ENCODE measurements at regions not wholly inside any gene's neighbourhood (a gene's known extent, or its start where the extent isn't known, plus 50 kb on each side); places are given as distances from the start of the nearest gene placed in this dataset.

DNA sequence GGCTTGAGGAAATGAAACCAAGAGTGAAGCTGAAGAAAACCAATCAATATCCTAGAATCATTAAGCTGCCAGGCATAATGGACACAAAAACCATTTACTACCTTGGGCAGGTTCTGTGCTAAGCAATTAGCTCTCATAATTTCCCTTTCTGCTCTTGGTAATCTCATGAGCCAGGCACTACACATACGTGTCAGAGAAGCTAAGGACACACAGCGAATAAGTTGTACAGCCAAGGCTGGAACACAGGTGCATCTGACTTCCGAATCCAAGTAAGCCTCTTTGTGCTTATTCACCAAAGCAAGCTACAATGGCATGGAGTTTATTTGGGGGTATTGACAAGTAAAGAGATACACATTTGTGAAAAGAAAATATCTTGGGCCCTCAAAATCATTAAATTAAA, 1343.9 kb upstream of the MIR17HG start:
- TF ChIP-seq, protein P1, sequence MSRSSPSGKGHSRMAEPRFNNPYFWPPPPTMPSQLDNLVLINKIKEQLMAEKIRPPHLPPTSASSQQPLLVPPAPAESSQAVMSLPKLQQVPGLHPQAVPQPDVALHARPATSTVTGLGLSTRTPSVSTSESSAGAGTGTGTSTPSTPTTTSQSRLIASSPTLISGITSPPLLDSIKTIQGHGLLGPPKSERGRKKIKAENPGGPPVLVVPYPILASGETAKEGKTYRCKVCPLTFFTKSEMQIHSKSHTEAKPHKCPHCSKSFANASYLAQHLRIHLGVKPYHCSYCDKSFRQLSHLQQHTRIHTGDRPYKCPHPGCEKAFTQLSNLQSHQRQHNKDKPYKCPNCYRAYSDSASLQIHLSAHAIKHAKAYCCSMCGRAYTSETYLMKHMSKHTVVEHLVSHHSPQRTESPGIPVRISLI (tag by site-specific recombination; IDR thresholded peaks at IDR 0.05) = no peak
- no peak for TF ChIP-seq YY1 (tag by site-specific recombination; IDR thresholded peaks at IDR 0.05)
- TF ChIP-seq, protein P2, sequence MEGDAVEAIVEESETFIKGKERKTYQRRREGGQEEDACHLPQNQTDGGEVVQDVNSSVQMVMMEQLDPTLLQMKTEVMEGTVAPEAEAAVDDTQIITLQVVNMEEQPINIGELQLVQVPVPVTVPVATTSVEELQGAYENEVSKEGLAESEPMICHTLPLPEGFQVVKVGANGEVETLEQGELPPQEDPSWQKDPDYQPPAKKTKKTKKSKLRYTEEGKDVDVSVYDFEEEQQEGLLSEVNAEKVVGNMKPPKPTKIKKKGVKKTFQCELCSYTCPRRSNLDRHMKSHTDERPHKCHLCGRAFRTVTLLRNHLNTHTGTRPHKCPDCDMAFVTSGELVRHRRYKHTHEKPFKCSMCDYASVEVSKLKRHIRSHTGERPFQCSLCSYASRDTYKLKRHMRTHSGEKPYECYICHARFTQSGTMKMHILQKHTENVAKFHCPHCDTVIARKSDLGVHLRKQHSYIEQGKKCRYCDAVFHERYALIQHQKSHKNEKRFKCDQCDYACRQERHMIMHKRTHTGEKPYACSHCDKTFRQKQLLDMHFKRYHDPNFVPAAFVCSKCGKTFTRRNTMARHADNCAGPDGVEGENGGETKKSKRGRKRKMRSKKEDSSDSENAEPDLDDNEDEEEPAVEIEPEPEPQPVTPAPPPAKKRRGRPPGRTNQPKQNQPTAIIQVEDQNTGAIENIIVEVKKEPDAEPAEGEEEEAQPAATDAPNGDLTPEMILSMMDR (tag by site-specific recombination; IDR thresholded peaks at IDR 0.05) = no peak
- no peak for TF ChIP-seq ZNF776 (tag by site-specific recombination; IDR thresholded peaks at IDR 0.05; ENCODE audit: borderline replicate concordance)
- TF ChIP-seq, protein P3, sequence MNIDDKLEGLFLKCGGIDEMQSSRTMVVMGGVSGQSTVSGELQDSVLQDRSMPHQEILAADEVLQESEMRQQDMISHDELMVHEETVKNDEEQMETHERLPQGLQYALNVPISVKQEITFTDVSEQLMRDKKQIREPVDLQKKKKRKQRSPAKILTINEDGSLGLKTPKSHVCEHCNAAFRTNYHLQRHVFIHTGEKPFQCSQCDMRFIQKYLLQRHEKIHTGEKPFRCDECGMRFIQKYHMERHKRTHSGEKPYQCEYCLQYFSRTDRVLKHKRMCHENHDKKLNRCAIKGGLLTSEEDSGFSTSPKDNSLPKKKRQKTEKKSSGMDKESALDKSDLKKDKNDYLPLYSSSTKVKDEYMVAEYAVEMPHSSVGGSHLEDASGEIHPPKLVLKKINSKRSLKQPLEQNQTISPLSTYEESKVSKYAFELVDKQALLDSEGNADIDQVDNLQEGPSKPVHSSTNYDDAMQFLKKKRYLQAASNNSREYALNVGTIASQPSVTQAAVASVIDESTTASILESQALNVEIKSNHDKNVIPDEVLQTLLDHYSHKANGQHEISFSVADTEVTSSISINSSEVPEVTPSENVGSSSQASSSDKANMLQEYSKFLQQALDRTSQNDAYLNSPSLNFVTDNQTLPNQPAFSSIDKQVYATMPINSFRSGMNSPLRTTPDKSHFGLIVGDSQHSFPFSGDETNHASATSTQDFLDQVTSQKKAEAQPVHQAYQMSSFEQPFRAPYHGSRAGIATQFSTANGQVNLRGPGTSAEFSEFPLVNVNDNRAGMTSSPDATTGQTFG (tag by site-specific recombination; IDR thresholded peaks at IDR 0.05; ENCODE audit: borderline replicate concordance) = no peak
- TF ChIP-seq, protein P4, sequence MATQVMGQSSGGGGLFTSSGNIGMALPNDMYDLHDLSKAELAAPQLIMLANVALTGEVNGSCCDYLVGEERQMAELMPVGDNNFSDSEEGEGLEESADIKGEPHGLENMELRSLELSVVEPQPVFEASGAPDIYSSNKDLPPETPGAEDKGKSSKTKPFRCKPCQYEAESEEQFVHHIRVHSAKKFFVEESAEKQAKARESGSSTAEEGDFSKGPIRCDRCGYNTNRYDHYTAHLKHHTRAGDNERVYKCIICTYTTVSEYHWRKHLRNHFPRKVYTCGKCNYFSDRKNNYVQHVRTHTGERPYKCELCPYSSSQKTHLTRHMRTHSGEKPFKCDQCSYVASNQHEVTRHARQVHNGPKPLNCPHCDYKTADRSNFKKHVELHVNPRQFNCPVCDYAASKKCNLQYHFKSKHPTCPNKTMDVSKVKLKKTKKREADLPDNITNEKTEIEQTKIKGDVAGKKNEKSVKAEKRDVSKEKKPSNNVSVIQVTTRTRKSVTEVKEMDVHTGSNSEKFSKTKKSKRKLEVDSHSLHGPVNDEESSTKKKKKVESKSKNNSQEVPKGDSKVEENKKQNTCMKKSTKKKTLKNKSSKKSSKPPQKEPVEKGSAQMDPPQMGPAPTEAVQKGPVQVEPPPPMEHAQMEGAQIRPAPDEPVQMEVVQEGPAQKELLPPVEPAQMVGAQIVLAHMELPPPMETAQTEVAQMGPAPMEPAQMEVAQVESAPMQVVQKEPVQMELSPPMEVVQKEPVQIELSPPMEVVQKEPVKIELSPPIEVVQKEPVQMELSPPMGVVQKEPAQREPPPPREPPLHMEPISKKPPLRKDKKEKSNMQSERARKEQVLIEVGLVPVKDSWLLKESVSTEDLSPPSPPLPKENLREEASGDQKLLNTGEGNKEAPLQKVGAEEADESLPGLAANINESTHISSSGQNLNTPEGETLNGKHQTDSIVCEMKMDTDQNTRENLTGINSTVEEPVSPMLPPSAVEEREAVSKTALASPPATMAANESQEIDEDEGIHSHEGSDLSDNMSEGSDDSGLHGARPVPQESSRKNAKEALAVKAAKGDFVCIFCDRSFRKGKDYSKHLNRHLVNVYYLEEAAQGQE (tag by site-specific recombination; IDR thresholded peaks at IDR 0.05) = no peak

Measured in HEK293 (cell line).